Hepatocyte (in vitro differentiated cells): ENCODE measurements at regions not wholly inside any gene's neighbourhood (a gene's known extent, or its start where the extent isn't known, plus 50 kb on each side); places are given as distances from the start of the nearest gene placed in this dataset.

Experiments used
- DNase-seq: peaks from one replicate; pipeline ENCODE4 v3.0.0-alpha.2; 2016; ENCODE audit warnings: low spot score
- H2AFZ ChIP-seq: fragments of 200-600 bp; sonication (generic); 2 replicates; pipeline ENCODE4 v1.6.0; 2016; ENCODE audit warnings: antibody characterized with exemption, mild to moderate bottlenecking
- H3K27ac ChIP-seq: fragments of 200-600 bp; sonication (generic); 2 replicates; pipeline ENCODE4 v1.5.1; 2016; ENCODE audit warnings: mild to moderate bottlenecking
- H3K27me3 ChIP-seq: fragments of 200-600 bp; sonication (generic); 2 replicates; pipeline ENCODE4 v1.6.1; 2016
- H3K36me3 ChIP-seq: fragments of 200-600 bp; sonication (generic); replicated peaks from 2 replicates; pipeline ENCODE4 v1.5.1; 2016; ENCODE audit warnings: low read depth; ENCODE audit not compliant: insufficient read depth
- H3K4me1 ChIP-seq: fragments of 200-600 bp; sonication (generic); 2 replicates; pipeline ENCODE4 v1.5.1; 2016; ENCODE audit warnings: mild to moderate bottlenecking, moderate library complexity; ENCODE audit not compliant: insufficient read depth
- H3K4me2 ChIP-seq: fragments of 200-600 bp; sonication (generic); 2 replicates; pipeline ENCODE4 v1.6.0; 2016
- H3K4me3 ChIP-seq: fragments of 200-600 bp; sonication (generic); 2 replicates; pipeline ENCODE4 v1.5.1; 2016; ENCODE audit warnings: mild to moderate bottlenecking
- H3K79me2 ChIP-seq: fragments of 200-600 bp; sonication (generic); 2 replicates; pipeline ENCODE4 v1.6.0; 2017; ENCODE audit warnings: mild to moderate bottlenecking
- H3K9me2 ChIP-seq: fragments of 200-600 bp; sonication (generic); replicated peaks from 2 replicates; pipeline ENCODE4 v1.6.0; 2017; ENCODE audit warnings: mild to moderate bottlenecking; ENCODE audit not compliant: insufficient read depth
- H3K9me3 ChIP-seq: fragments of 200-600 bp; sonication (generic); 2 replicates; pipeline ENCODE4 v1.5.1; 2016; ENCODE audit warnings: low read depth, mild to moderate bottlenecking
- H4K20me1 ChIP-seq: fragments of 200-600 bp; sonication (generic); 2 replicates; pipeline ENCODE4 v1.6.0; 2016; ENCODE audit warnings: mild to moderate bottlenecking; ENCODE audit not compliant: insufficient read depth, poor library complexity, severe bottlenecking
- CTCF ChIP-seq: fragments of 200-600 bp; sonication (generic); IDR thresholded peaks from 2 replicates; pipeline ENCODE4 v1.5.1; 2016; ENCODE audit warnings: antibody characterized with exemption, mild to moderate bottlenecking; ENCODE audit not compliant: poor library complexity
- EZH2 ChIP-seq: fragments of 200-600 bp; sonication (generic); IDR thresholded peaks from 2 replicates; pipeline ENCODE4 v1.6.1; 2016; ENCODE audit warnings: antibody characterized with exemption, mild to moderate bottlenecking, borderline replicate concordance
- EZH2phosphoT487 ChIP-seq: fragments of 200-600 bp; sonication (generic); IDR thresholded peaks from one replicate; pipeline ENCODE4 v1.6.1; 2018; ENCODE audit warnings: antibody characterized with exemption, mild to moderate bottlenecking, low read depth, moderate library complexity; ENCODE audit not compliant: unreplicated experiment, severe bottlenecking
- WGBS: methylation state at CpG from one replicate; pipeline ENCODE4 v1.1.6; 2016; ENCODE audit warnings: low lambda C conversion rate; ENCODE audit errors: missing lambda C conversion rate; 5-methylcytosine and 5-hydroxymethylcytosine counted together

GRCh38 chr7:69457595-69458504, 140.4 kb upstream of the AUTS2 start:
- Histone ChIP-seq H3K4me2 (peak overlapping the region; percentile 38), H3K9me3 (no peaks in the 10 kb centered on the region), H3K79me2 (no peaks in the 10 kb centered on the region), H3K4me1 (peaks cover 8% of the 10 kb centered on the region), H3K4me3 (no peak overlapping the region), H3K36me3 (no peaks in the 10 kb centered on the region), H3K27me3 (no peaks in the 10 kb centered on the region), H3K27ac (no peak overlapping the region), H4K20me1 (no peaks in the 10 kb centered on the region), H3K9me2 (no peaks in the 10 kb centered on the region), H2AFZ (no peak overlapping the region)
- TF ChIP-seq EZH2phosphoT487 (no peak), CTCF (no peak), EZH2 (no peak)
- DNase-seq, result peak; percentile 16
- 21% methylated on average over 9 of the region's 9 CpGs for WGBS

- Histone ChIP-seq H3K79me2 (no peaks in the 10 kb centered on the region), H3K36me3 (no peaks in the 10 kb centered on the region), H2AFZ (no peak overlapping the region), H3K27ac (no peak overlapping the region), H3K4me2 (no peak overlapping the region), H3K4me1 (no peaks in the 10 kb centered on the region), H3K27me3 (no peaks in the 10 kb centered on the region), H3K9me3 (no peaks in the 10 kb centered on the region), H3K9me2 (no peaks in the 10 kb centered on the region), H4K20me1 (no peaks in the 10 kb centered on the region), H3K4me3 (no peak overlapping the region)
- WGBS, result 90% methylated on average over 3 of the region's 3 CpGs
- TF ChIP-seq CTCF (no peak), EZH2phosphoT487 (no peak), EZH2 (no peak)
- no peak for DNase-seq
Measured at GRCh38 chr7:69464035-69464434, 134.2 kb upstream of the AUTS2 start.

- H4K20me1 ChIP-seq, result no peaks in the 10 kb centered on the region
- no peak overlapping the region for H2AFZ ChIP-seq
- H3K4me1 ChIP-seq, result no peaks in the 10 kb centered on the region
- no peak overlapping the region for H3K4me2 ChIP-seq
- H3K4me3 ChIP-seq, result no peak overlapping the region
- H3K27me3 ChIP-seq, result no peaks in the 10 kb centered on the region
- H3K9me3 ChIP-seq, result no peaks in the 10 kb centered on the region
- H3K79me2 ChIP-seq, result no peaks in the 10 kb centered on the region
- TF ChIP-seq EZH2phosphoT487 (no peak), EZH2 (no peak), CTCF (no peak)
- no peaks in the 10 kb centered on the region for H3K36me3 ChIP-seq
- no peak overlapping the region for H3K27ac ChIP-seq
- WGBS, result 89% methylated on average over 1 of the region's 1 CpG
- H3K9me2 ChIP-seq, result no peaks in the 10 kb centered on the region
- DNase-seq, result no peak
Measured at GRCh38 chr7:69465262-69465661, 133.0 kb upstream of the AUTS2 start.
